AG10803 (cell line): ENCODE measurements at regions not wholly inside any gene's neighbourhood (a gene's known extent, or its start where the extent isn't known, plus 50 kb on each side); places are given as distances from the start of the nearest gene placed in this dataset.

Source experiments
- DNase-seq: peaks from one replicate; pipeline ENCODE4 v3.0.0; 2010; ENCODE audit warnings: low read depth
- H3K4me3 ChIP-seq: 2 replicates; pipeline ENCODE4 v1.5.1; 2011; ENCODE audit warnings: mild to moderate bottlenecking, low read length, control low read depth
- CTCF ChIP-seq: conservative IDR thresholded peaks from 2 replicates; pipeline ENCODE4 v1.5.1; 2011; ENCODE audit warnings: mild to moderate bottlenecking, low read length, control low read depth, inconsistent platforms

GRCh38 chr11:45343444-45343843 is 57.3 kb upstream of the SYT13 start:
- DNase-seq, result no peak
- TF ChIP-seq CTCF, result no peak
- no peak overlapping the region for H3K4me3 ChIP-seq

GRCh38 chr11:45341372-45341771 is 55.2 kb upstream of the SYT13 start:
- TF ChIP-seq CTCF, result no peak
- H3K4me3 ChIP-seq, result no peak overlapping the region
- DNase-seq, result no peak

- DNase-seq, result peak; percentile 83
- H3K4me3 ChIP-seq, result peak overlapping the region; percentile 46
- peak; percentile 86 for TF ChIP-seq CTCF
Measured at GRCh38 chr11:45339729-45340519, 53.8 kb upstream of the SYT13 start.

- H3K4me3 ChIP-seq, result no peak overlapping the region
- no peak for TF ChIP-seq CTCF
- DNase-seq, result no peak
Measured at GRCh38 chr11:45337583-45338360, 51.6 kb upstream of the SYT13 start.

GRCh38 chr11:45336136-45336535 is 50.0 kb upstream of the SYT13 start:
- no peak overlapping the region for H3K4me3 ChIP-seq
- DNase-seq, result no peak
- no peak for TF ChIP-seq CTCF
